HG02623 (cell line): ENCODE measurements at regions not wholly inside any gene's neighbourhood (a gene's known extent, or its start where the extent isn't known, plus 50 kb on each side); places are given as distances from the start of the nearest gene placed in this dataset.

ENCODE experiments used
- ATAC-seq: cut with Tn5 transposase; IDR thresholded peaks from one replicate; pipeline ENCODE4 v1.9.1; 2021; ENCODE audit warnings: moderate library complexity; ENCODE audit not compliant: unreplicated experiment

DNA sequence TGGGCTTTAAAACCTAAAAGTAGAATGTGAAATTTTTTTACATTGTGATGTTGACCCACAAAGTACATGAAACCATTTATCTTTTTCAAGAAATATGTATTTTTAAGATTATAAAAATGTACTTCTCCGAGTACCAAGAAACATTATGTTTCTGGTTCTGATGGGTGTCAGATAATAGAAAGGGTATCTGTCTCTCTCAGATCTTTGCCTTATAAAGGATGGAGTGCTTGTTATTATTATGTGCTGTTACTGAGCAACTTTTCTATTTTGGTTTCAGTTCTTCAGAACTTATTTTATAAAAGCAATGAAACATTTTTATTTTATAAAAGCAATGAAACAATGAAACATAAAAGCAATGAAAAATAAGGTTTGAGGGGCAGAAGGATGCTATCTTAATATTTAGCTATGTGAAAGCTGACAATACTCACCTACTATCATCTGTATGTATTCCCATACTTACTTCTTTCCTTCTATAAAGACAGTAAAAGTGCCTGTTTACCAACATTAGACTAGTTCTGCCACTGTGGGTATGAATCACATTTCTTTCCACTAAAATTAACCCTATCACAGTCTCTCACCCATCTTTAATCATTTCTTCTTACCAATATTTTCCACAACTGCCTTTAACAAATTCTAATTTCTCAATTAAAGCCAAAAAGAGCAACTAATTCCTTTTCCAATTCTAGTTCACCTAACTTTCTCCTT is 540.7 kb upstream of the KCNMB2 start:
- no peak for ATAC-seq

DNA sequence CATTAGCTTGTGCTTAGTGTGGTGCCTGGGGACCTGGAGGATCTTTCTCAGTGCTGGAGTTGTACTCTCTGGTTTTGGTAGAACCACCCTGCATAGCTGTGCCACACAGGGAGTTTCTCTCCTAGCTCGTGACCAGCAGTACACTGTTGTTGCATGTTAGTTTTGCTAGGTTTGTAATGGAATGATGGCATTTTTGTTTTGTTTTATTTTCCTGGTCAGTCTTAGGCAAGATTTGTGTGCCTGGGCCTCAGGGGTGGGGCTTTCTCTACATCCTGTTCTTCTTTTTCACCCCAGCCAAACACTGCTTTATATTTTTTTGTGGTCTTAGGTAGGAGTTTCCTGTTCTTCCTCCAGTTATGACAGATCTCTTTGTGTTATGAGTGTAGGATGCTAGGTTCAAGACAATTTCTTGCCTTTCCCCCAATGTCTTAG is 534.5 kb upstream of the KCNMB2 start:
- ATAC-seq = peak; percentile 94

DNA sequence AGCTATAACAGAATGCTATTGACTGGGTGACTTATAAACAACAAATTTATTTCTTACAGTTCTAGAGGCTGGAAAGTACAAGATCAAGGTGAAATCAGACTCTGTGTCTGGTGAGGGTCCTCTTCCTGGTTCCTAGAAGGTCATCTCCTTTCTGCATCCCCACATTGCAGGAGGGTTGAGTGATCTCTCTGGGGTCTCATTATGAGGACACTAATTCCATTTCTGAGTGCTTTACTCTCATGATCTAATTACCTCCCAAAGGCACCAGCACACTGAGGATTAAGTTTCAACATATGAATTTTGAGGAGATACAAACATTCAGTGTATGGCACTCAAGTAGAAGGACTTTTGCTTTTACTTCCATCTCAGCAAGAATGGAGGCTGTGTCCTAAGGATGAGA is 534.1 kb upstream of the KCNMB2 start:
- no peak for ATAC-seq

DNA sequence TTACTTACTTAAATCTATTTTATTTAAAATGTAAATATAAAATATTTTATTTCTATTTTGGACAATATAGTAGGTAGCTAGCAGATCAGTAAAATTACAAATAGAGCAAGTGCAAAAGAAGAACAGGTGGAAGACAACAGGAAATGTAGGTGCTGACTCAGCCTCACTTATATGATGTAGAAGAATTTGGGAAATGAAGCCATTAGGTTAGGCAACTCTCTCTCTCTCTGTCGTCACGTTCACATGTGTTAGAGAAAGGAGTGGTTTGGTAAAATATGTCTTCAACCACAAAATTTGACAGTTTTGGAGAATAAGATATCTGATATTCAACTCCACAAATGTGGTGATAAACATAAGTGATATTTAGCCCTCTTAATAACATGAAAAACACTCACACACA is 532.5 kb upstream of the KCNMB2 start:
- no peak for ATAC-seq

DNA sequence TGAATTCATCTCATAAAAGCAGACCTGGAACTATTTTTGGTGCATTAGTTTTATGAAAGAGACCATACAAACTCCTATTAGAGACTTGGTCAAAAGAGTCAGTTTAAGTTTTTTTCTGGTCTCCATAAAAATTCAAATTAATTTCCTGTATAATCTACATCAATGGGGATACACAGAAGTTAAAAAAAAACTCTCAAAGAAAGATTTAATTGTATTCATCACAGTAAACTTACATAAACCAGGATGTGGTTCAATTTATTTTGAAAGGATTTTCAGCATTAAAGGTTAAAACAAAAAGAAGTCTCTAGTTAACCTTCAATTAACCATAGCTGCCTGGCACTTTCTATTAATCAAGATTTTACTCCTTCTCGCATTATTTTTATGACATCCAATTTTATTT is 530.3 kb upstream of the KCNMB2 start:
- ATAC-seq = no peak

DNA sequence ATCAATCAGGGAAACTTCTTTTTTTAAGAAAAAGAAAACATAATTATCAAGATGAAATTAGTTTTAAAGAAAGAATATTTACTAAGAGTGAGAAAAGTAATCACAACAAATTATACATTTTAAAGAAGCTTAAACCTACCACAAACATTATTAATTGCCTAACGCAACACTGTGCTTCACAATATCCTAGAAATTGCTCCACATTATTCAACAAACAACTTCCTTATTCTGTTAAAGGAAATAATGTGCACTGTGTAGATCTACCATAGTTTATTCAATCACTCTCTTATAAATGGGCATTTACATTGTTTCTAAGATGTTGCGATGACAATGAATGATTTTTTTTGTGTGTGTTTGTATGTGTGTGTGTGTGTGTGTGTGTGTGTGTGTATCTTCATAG is 525.9 kb upstream of the KCNMB2 start:
- no peak for ATAC-seq

DNA sequence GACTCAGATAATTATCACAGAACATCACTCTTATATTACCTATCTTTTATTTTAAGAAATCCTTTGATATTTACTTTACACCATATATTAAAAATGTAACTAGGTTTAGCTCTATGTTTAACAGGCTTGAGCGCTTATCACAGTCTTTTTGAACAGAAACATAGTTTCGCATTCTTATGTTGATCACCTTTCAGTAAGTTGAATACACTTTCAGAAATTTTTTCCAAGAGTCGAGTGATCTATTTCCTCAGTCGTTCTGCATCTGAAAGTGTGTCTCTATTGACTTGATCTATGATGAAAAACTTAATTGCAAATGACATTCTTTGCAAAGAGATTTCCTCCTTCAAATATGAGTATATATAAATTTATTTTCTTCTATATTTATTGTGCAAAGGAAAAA is 516.6 kb upstream of the KCNMB2 start:
- no peak for ATAC-seq

DNA sequence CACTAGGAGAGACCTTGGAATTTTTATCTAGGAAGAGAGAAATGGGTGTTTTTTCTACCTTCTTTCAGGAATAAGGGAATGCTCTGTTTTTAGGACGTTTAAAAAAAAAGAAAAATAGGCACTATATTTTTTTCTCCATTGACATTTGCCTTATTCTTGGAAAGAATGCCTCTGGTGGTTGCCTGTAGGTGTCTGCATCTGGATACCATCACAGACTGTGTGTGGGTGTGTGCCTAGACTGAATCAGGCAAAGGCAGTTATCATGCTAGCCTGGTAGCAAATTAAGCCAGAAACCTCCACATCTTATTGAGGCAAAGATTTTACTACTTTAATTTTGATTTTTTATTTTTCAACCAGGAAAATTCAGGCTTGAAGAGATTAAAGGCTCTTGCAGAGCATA is 513.6 kb upstream of the KCNMB2 start:
- no peak for ATAC-seq

DNA sequence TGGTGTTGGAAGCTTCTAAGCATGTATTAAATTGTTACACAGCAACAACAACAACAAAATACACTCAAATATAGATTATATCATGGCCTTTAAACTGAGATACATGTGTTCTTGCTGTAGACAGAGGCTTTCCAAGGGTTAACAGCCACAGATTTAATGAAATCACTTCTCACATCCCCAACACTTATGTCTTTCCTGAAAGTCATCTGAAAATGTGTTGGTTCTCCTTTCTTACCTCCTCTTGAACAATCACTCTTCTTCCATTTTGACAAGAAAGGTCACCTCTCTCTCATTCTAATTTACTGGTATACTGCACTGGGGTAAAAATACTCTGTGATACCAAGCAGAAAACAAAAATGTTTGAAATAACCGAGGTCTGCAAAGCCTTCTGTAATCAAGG is 507.3 kb upstream of the KCNMB2 start:
- no peak for ATAC-seq

DNA sequence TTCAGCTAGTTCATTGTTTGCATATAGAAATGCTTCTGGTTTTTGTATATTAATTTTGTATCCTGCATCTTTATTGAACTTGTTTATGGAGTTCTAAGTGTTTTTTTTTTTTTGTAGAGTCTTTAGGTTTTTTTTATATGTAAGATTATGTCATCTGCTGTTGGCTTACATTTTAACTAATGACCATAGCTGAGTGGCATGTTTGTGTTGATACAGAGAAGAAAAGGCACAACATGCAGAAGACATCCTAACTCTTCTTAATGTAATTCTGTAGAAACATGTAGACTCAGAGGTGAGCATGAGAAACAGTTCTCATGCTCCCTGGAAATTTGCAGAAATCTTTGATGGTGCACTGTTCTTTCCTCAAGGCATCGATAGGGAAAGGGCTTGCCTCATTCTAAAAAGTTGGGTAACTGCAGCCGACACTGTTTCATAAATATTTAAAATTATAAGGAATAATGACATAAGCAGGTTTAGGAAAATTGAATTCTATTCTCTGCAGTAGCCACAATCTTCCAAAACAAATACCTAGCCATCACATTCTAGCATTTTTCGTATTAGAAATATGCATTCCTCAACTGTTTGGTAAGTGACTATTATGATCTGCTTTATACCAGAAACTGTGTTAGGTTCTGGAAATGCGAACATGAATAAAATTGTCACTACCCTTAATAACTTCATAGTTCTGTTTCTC is 499.6 kb upstream of the KCNMB2 start:
- ATAC-seq = no peak

DNA sequence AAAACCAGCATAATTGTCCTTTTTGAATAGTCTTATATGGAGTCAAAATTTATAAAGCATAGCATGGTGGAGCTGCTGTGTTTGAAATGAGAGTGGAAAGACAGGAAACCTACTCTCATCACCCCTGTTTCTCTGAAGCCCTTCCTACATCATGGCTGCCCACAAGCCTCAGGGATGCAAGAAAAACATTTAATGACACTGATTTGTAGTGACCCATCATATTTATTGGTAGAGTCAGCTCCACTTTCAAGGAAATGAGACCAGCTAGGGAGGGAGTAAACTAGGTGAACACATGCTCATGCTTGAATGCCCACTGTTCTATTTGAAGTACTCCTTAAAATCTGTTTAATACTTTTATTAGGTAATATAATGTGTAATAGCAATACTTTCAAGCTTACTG is 494.3 kb upstream of the KCNMB2 start:
- ATAC-seq = no peak

DNA sequence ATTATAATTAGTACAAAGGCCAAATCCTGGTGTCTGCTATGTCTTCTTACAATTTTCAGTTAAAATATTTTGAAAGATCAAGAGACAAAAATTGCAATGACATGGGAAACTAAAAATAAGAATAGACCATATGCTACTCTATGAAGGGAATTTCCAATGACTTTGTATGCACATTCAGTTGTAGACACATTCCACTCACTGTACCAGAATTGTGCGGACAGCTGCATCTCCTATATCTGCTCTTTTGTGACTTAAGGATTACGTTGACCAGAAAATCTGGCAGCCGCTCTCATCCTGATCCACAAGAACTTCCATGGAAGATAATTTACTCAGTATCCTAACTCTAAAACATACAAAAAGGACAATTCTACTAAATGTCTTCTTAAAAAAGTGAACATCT is 493.9 kb upstream of the KCNMB2 start:
- ATAC-seq = no peak

DNA sequence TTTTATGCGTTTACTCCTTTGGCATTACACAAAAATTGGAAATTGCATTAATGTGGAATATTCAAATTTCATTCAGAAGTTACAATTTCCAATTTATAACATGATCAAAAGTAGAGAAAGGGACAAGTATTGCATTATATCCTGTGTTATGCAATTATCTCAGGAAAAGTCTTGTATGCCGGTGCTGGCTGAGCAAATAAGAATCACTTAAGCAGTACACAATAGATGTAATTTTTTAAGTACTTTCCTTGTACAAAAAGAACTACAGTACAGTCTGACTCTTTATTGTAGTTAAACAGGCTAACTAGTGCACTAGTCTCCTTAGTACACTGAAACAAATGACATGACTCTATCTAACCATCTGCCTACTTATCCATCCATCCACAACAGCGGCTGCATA is 493.2 kb upstream of the KCNMB2 start:
- ATAC-seq = no peak

DNA sequence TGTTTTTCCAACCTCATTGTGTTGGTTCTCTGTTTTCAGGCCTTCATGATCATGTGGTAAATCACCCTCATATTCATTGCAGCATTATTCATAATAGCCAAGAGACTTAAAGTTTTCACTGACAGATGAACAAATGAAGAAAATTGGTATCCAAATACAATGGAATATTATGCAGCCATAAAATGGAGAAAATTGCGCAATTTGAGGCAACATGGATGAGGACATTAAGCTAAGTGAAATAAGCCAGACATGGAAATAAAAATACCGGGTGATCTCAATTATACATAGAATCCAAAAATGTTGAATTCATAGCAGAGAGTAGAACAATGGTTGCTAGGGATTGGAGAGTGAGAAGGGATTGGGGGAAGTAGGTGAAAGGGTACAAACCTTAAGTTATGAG is 491.9 kb upstream of the KCNMB2 start:
- no peak for ATAC-seq

DNA sequence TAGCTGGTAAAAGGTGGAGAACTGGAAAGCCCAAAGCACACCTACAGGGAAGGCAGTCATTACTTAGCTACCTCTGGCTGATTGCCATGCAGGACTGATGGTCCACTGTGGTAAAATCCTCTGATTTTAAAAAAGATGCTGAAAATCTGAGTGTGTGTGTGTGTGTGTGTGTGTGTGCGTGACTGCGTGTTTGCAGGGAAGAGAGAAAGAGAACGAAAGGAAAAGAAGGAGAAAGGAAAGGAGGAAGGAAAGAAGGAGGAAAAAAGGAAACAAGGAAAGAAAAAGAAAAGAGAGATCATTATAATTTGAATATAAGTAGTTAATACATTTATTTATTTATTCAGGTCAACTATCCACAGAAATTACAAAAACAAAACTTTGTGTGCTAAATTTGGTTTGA is 488.7 kb upstream of the KCNMB2 start:
- ATAC-seq = no peak

DNA sequence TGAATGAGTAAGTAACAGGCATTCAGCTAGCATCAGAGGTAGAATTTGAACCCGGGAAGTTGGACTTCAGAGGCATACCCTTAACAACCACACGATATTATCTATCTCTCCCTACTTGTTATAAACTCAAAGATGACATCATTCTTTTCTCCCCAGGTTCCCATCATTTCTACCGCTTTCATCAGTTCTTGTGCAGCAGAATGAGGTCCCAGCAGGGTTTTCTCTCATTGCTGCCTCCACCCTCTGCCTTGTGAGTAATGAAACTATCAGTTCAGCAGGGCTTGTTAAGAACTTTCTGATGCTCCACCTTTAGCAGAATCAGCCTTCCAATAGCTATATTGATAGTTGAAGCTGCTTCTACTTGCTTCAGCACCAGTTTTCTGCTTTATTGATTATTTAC is 487.5 kb upstream of the KCNMB2 start:
- ATAC-seq = no peak

DNA sequence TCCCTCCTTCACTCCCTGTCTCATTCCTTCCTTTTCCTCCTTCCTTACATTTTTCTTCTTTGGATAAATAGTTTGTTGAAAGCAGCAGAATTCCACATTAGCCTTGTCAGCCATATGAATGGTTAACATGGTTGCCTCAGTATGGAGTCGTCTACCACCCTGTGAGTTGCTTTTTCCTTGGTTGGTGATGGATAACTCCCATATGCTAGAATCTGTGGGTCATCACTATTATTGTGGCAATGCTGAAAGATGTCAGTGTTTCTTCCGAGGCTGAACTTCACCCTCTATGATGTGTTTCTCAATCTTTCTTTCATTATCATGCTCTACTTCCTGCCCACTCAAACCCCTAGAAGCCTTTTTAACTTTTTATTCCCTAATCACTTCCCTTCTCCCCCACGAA is 481.8 kb upstream of the KCNMB2 start:
- no peak for ATAC-seq

DNA sequence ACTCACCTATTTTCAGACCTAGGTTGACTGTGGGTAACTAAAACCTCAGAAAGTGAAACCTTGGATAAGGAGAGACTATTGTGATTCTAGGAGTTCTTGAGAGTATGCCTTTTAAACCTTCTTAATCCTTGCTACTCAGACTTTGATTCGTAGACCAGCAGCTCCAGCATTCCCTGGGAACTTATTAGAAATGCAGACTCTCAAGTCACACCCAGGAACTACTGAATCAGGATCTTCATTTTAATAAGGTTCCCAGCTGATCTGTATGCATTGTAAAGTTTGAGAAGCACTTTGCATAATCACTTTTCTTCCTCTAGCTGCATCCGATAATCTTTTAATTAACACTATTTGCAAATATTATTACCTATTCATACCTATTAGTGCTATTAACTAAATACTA is 480.3 kb upstream of the KCNMB2 start:
- no peak for ATAC-seq

DNA sequence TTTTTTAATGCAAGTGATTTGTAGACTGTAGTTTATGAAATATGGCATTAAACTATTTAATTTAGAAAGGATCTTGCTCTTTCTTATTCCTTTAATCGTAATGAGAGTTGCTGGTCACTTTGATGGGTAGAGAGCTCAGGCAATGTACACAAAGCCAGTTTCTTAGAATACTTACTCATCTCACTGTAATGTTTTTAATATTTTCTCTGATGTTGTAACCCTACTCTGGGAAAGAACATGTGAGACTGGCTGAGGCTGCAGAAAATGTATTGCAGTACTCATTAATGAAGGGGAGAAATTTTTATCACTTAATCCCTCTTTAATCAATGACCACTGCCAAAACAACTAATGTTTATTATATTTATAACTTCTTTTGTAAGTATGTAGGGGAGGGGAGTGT is 479.4 kb upstream of the KCNMB2 start:
- no peak for ATAC-seq

DNA sequence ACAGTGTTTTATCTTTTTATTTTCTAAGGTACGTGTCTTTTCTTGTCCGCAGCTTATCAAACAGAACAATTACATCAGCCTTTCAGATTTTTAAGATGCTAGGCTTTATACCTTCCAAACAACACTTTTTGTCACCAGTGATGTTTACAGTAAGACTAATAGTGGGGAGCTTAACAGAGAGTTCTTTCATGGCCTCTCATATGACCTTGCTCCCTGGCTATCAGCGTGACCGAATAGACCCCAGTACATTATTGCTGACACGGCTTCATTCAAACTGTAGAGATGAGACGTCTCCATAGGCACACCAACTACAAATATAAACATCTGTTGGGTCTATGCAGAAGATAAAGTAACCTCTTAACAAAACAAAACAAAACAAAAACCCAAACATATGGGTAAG is 477.6 kb upstream of the KCNMB2 start:
- no peak for ATAC-seq

DNA sequence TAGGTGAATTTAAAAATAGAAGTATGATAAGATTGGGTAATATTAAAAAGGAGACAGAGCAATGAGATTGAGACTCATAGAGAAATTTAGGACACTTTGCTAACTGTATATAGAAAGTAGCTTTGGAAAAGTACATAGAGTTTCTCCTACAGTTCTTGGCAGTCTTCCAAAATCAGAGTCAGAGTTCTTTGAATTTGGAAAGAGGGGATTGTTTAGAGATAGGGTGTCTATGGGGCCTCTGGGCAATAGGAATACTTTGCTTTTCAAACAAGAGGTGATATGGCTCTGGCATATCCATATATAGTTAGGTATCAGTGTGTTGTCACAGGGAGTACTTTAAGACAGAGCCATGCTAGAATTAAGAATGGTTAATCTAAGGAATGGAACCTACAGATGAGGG is 477.1 kb upstream of the KCNMB2 start:
- no peak for ATAC-seq

DNA sequence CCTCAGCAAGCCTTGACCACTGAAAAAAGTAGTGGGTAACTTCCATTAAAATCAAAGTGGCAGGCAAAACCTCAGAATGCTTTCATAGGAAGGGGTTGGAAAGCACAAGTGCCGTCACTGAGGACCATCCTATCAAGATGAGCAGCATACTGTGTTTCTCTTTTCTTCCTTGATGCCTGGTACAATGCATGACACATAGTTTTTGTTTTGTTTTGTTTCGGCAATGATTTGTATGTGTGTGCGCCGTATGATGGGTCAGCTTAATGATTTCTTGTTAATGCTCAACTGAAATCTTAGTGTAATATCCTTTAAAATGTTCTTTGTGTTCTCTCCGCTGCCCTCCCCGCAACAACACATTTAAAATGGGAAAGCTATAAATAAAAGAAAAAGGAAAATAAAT is 476.4 kb upstream of the KCNMB2 start:
- ATAC-seq = no peak

DNA sequence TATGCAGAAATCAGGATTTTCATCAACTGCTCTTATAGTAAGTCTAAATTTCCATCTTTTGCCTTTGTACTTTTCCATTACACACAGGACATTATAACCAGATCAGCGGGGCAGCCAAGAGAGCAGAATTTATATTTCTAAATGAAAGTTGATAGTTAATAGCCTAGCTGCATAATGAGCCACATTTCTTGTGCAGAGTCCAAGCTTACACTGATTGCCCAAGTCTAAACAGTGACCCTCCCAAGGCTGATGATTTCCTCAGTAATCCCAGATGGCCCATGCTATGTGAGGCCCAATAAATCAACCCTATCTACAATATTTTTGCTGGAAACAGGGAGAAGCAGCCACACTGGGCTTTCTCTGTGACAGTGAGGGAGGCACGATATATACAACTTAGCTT is 475.8 kb upstream of the KCNMB2 start:
- ATAC-seq = no peak
